ENCODE measurements at regions not wholly inside any gene's neighbourhood (a gene's known extent, or its start where the extent isn't known, plus 50 kb on each side); places are given as distances from the start of the nearest gene placed in this dataset.

GRCh38 chr5:111598996-111599395 lies 86.7 kb upstream of the STARD4 start:
- Histone ChIP-seq H3K27me3 (no peaks in the 10 kb centered on the region), H3K9me3 (peaks cover 0 to 4% of the 10 kb centered on the region in 2 donors), H3K27ac (no peak overlapping the region), H3K36me3 (no peaks in the 10 kb centered on the region), H3K4me1 (ENCODE audit: insufficient read depth) (no peaks in the 10 kb centered on the region), H3K4me3 (no peak overlapping the region)
- intact Hi-C loops (cut with DNase I), result loop anchor here in 1 of 4 donors (5.0 kb wide), 1 partner anchor 127 kb away; no protein-coding TSS in a partner anchor
- 79 to 87% (median 84%) methylated on average over 2 of the region's 2 CpGs for WGBS, 3 donors
- no peak for DNase-seq
- TF ChIP-seq EP300 (IDR thresholded peaks at IDR 0.05), result no peak
- TF ChIP-seq CTCF (IDR thresholded peaks at IDR 0.05), result no peak
- TF ChIP-seq POLR2A (IDR thresholded peaks at IDR 0.05), result no peak

GRCh38 chr5:111597491-111597890 lies 85.2 kb upstream of the STARD4 start:
- no peaks in the 10 kb centered on the region for H3K4me1 ChIP-seq (ENCODE audit: insufficient read depth)
- intact Hi-C loops (cut with DNase I), result loop anchor here in 1 of 4 donors (5.0 kb wide), 1 partner anchor 125 kb away; no protein-coding TSS in a partner anchor
- H3K27me3 ChIP-seq, result no peaks in the 10 kb centered on the region
- DNase-seq, result no peak
- TF ChIP-seq EP300 (IDR thresholded peaks at IDR 0.05) (no peak), CTCF (IDR thresholded peaks at IDR 0.05) (no peak)
- 97 to 99% (median 97%) methylated on average over 2 of the region's 2 CpGs for WGBS, 3 donors
- no peak overlapping the region for H3K27ac ChIP-seq
- no peak overlapping the region for H3K4me3 ChIP-seq
- H3K9me3 ChIP-seq, result peaks cover 0 to 4% of the 10 kb centered on the region in 2 donors
- no peaks in the 10 kb centered on the region for H3K36me3 ChIP-seq

GRCh38 chr5:111596705-111597104 lies 84.4 kb upstream of the STARD4 start:
- DNase-seq, result no peak
- intact Hi-C loops (cut with DNase I), result loop anchor here in 1 of 4 donors (5.0 kb wide), 1 partner anchor 124 kb away; no protein-coding TSS in a partner anchor
- 95 to 96% (median 95%) methylated on average over 5 of the region's 5 CpGs for WGBS, 3 donors
- no peaks in the 10 kb centered on the region for H3K36me3 ChIP-seq
- no peak overlapping the region for H3K4me3 ChIP-seq
- H3K27ac ChIP-seq, result no peak overlapping the region
- no peaks in the 10 kb centered on the region for H3K27me3 ChIP-seq
- H3K4me1 ChIP-seq (ENCODE audit: insufficient read depth), result no peaks in the 10 kb centered on the region
- H3K9me3 ChIP-seq, result peaks cover 0 to 4% of the 10 kb centered on the region in 2 donors
- no peak for TF ChIP-seq CTCF (IDR thresholded peaks at IDR 0.05)
- TF ChIP-seq POLR2A (IDR thresholded peaks at IDR 0.05), result no peak
- TF ChIP-seq EP300 (IDR thresholded peaks at IDR 0.05), result no peak

GRCh38 chr5:111595425-111595824 lies 83.1 kb upstream of the STARD4 start:
- Histone ChIP-seq H3K27me3 (no peaks in the 10 kb centered on the region), H3K27ac (no peak overlapping the region), H3K36me3 (no peaks in the 10 kb centered on the region), H3K4me1 (ENCODE audit: insufficient read depth) (no peaks in the 10 kb centered on the region), H3K9me3 (peaks cover 0 to 4% of the 10 kb centered on the region in 2 donors), H3K4me3 (no peak overlapping the region)
- 63 to 68% (median 64%) methylated on average over 4 of the region's 4 CpGs for WGBS, 3 donors
- DNase-seq, result no peak
- TF ChIP-seq CTCF (IDR thresholded peaks at IDR 0.05), result no peak
- no peak for TF ChIP-seq EP300 (IDR thresholded peaks at IDR 0.05)
- TF ChIP-seq POLR2A (IDR thresholded peaks at IDR 0.05), result no peak
- intact Hi-C loops (cut with DNase I), result loop anchor here in 1 of 4 donors (5.0 kb wide), 1 partner anchor 123 kb away; no protein-coding TSS in a partner anchor
